Transverse colon (tissue), 4 donors: ENCODE measurements at regions not wholly inside any gene's neighbourhood (a gene's known extent, or its start where the extent isn't known, plus 50 kb on each side); places are given as distances from the start of the nearest gene placed in this dataset.

Experiments
- DNase-seq: peaks from one replicate; pipeline ENCODE4 v3.0.0-alpha.2; 2019
- H3K27ac ChIP-seq, 4 donors: fragments of 200-600 bp; sonication (generic); 2 replicates each; pipeline ENCODE4 v1.5.1; 2016 to 2018; ENCODE audit warnings: inconsistent platforms in 4 of 4
- H3K27me3 ChIP-seq: fragments of 200-600 bp; sonication (generic); 2 replicates; pipeline ENCODE4 v1.5.1; 2017; ENCODE audit warnings: inconsistent platforms
- H3K36me3 ChIP-seq, 4 donors: fragments of 200-600 bp; sonication (generic); 2 replicates each; pipeline ENCODE4 v1.5.1; 2017 to 2019; ENCODE audit warnings: inconsistent platforms in 4 of 4
- H3K4me1 ChIP-seq, 4 donors: fragments of 200-600 bp; sonication (generic); 2 replicates each; pipeline ENCODE4 v1.5.1; 2017 to 2020; ENCODE audit warnings: inconsistent platforms in 4 of 4
- H3K4me3 ChIP-seq, 4 donors: fragments of 200-600 bp; sonication (generic); 1 replicate in 1 of 4; 2 replicates in 3 of 4; pipeline versions ENCODE4 v1.5.1 to v1.6.1; 2017 to 2019; ENCODE audit warnings: inconsistent platforms in 4 of 4
- H3K9me3 ChIP-seq, 2 donors: fragments of 200-600 bp; sonication (generic); 2 replicates each; pipeline ENCODE4 v1.5.1; 2017 to 2019; ENCODE audit warnings: inconsistent platforms in 2 of 2
- CTCF ChIP-seq, 5 experiments: fragments of 200-600 bp in 3 of 5; fragments of 450-650 bp in 2 of 5; sonication (generic) in 3 of 5; IDR thresholded peaks; 1 replicate in 2 of 5; 2 replicates in 3 of 5; pipeline ENCODE4 v1.5.1; 2016 to 2017; ENCODE audit warnings: antibody characterized with exemption in 5 of 5, inconsistent platforms in 3 of 5, mild to moderate bottlenecking in 2 of 5, moderate library complexity in 1 of 5
- EP300 ChIP-seq: sonication (generic); formaldehyde crosslinking; IDR thresholded peaks from one replicate; pipeline ENCODE4 v1.6.1; 2017; ENCODE audit warnings: antibody characterized with exemption, low read depth
- POLR2A ChIP-seq: fragments of 450-650 bp; IDR thresholded peaks from one replicate; pipeline ENCODE4 v1.6.1; 2016; ENCODE audit warnings: antibody characterized with exemption, mild to moderate bottlenecking, moderate library complexity
- POLR2AphosphoS5 ChIP-seq, 3 donors: sonication (generic); formaldehyde crosslinking; IDR thresholded peaks; one replicate each; pipeline ENCODE4 v1.6.1; 2016; ENCODE audit warnings: antibody characterized with exemption in 3 of 3
- WGBS, 2 donors: methylation state at CpG; one replicate each; pipeline ENCODE4 v1.1.5; 2018; ENCODE audit warnings: low coverage in 1 of 2; 5-methylcytosine and 5-hydroxymethylcytosine counted together
- in situ Hi-C, 4 donors: fragments of 200-750 bp; cut with MboI; loops; one replicate each; pipeline versions ENCODE4 v1.15.0 to v1.15.1; 2017; ENCODE audit warnings: low sequenced_read_pairs in 3 of 4, low pct_ligation_motif_present in 1 of 4, low pct_unique_long_range_greater_than_20kb in 1 of 4
- intact Hi-C: fragments of 100-400 bp; cut with DNase I; formaldehyde crosslinking; loops from one replicate; pipeline ENCODE4 v1.15.1; 2023; ENCODE audit warnings: low total_unique reads

GRCh38 chr2:16899958-16900357 is 234.3 kb upstream of the CYRIA start:
- no peaks in the 10 kb centered on the region for H3K36me3 ChIP-seq
- WGBS, 2 donors = 68 to 79% methylated on average over 2 of the region's 2 CpGs
- TF ChIP-seq EP300 (no peak), CTCF (IDR thresholded peaks at IDR 0.05) (no peak), POLR2AphosphoS5 (IDR thresholded peaks at IDR 0.05) (no peak), POLR2A (no peak)
- in situ Hi-C loops = no loop called here
- H3K4me3 ChIP-seq = no peak overlapping the region
- no peaks in the 10 kb centered on the region for H3K27me3 ChIP-seq
- no peaks in the 10 kb centered on the region for H3K4me1 ChIP-seq
- no peak overlapping the region for H3K27ac ChIP-seq
- no peak for DNase-seq
- intact Hi-C loops = no loop called here
- no peaks in the 10 kb centered on the region for H3K9me3 ChIP-seq

- Histone ChIP-seq H3K9me3 (no peaks in the 10 kb centered on the region), H3K4me3 (no peak overlapping the region), H3K36me3 (no peaks in the 10 kb centered on the region), H3K27me3 (no peaks in the 10 kb centered on the region), H3K4me1 (no peaks in the 10 kb centered on the region), H3K27ac (no peak overlapping the region)
- intact Hi-C loops = no loop called here
- 72 to 73% methylated on average over 3 to 4 of the region's 4 CpGs for WGBS, 2 donors
- in situ Hi-C loops = no loop called here
- no peak for TF ChIP-seq EP300
- TF ChIP-seq CTCF (IDR thresholded peaks at IDR 0.05) = no peak
- no peak for TF ChIP-seq POLR2A
- DNase-seq = no peak
Observed at GRCh38 chr2:16890081-16890480, 224.4 kb upstream of the CYRIA start.

GRCh38 chr2:16885027-16885426 is 219.4 kb upstream of the CYRIA start:
- Histone ChIP-seq H3K4me1 (no peaks in the 10 kb centered on the region), H3K36me3 (no peaks in the 10 kb centered on the region), H3K27me3 (no peaks in the 10 kb centered on the region), H3K4me3 (no peak overlapping the region), H3K27ac (no peak overlapping the region), H3K9me3 (no peaks in the 10 kb centered on the region)
- no peak for DNase-seq
- intact Hi-C loops = no loop called here
- in situ Hi-C loops = no loop called here
- 38 to 40% methylated on average over 1 of the region's 1 CpG for WGBS, 2 donors
- TF ChIP-seq POLR2AphosphoS5 (IDR thresholded peaks at IDR 0.05) (no peak), CTCF (IDR thresholded peaks at IDR 0.05) (no peak), POLR2A (no peak), EP300 (no peak)

GRCh38 chr2:16882706-16883105 is 217.1 kb upstream of the CYRIA start:
- no peak for DNase-seq
- in situ Hi-C loops (no loop called here), intact Hi-C loops (no loop called here)
- TF ChIP-seq POLR2A (no peak), POLR2AphosphoS5 (IDR thresholded peaks at IDR 0.05) (no peak), EP300 (no peak), CTCF (IDR thresholded peaks at IDR 0.05) (no peak)
- H3K27me3 ChIP-seq = no peaks in the 10 kb centered on the region
- no peak overlapping the region for H3K4me3 ChIP-seq
- 59 to 61% methylated on average over 3 of the region's 3 CpGs for WGBS, 2 donors
- no peaks in the 10 kb centered on the region for H3K36me3 ChIP-seq
- H3K4me1 ChIP-seq = no peaks in the 10 kb centered on the region
- H3K9me3 ChIP-seq = no peaks in the 10 kb centered on the region
- no peak overlapping the region for H3K27ac ChIP-seq
